ENCODE measurements at regions not wholly inside any gene's neighbourhood (a gene's known extent, or its start where the extent isn't known, plus 50 kb on each side); places are given as distances from the start of the nearest gene placed in this dataset.

- TF ChIP-seq CTCF (IDR thresholded peaks at IDR 0.05; ENCODE audit: low read length) (no peak), EZH2 (optimal IDR thresholded peaks at IDR 0.05; ENCODE audit: low read depth, low read length) (no peak), EZH2phosphoT487 (IDR thresholded peaks at IDR 0.05; ENCODE audit: low read length) (no peak)
These were observed 136.0 kb upstream of the CNR1 start for GRCh38 chr6:88301888-88302768.

All from MM.1S (cell line).